SK-N-MC (cell line): ENCODE measurements at regions not wholly inside any gene's neighbourhood (a gene's known extent, or its start where the extent isn't known, plus 50 kb on each side); places are given as distances from the start of the nearest gene placed in this dataset.

Experiments
- DNase-seq: peaks from one replicate; pipeline ENCODE4 v3.0.0-alpha.2; 2011; ENCODE audit warnings: low read depth, low spot score
- H3K27ac ChIP-seq: fragments of 200-600 bp; sonication (generic); 2 replicates; pipeline ENCODE4 v1.5.1; 2016; ENCODE audit warnings: mixed run types
- H3K36me3 ChIP-seq: fragments of 200-600 bp; sonication (generic); 2 replicates; pipeline ENCODE4 v1.6.1; 2017; ENCODE audit warnings: antibody characterized with exemption, low read length, mixed read lengths; ENCODE audit not compliant: insufficient read depth
- H3K4me3 ChIP-seq: fragments of 200-600 bp; sonication (generic); 2 replicates; pipeline ENCODE4 v1.5.1; 2016
- H3K9ac ChIP-seq: fragments of 200-600 bp; sonication (generic); 2 replicates; pipeline ENCODE4 v1.8.0; 2017; ENCODE audit warnings: mixed run types, mixed read lengths; ENCODE audit not compliant: insufficient read length
- H3K9me3 ChIP-seq: fragments of 200-600 bp; sonication (generic); 2 replicates; pipeline ENCODE4 v1.6.1; 2017; ENCODE audit warnings: low read depth, mild to moderate bottlenecking, antibody characterized with exemption, low read length, moderate library complexity, mixed read lengths
- EZH2 ChIP-seq: fragments of 200-600 bp; sonication (generic); IDR thresholded peaks from one replicate; pipeline ENCODE4 v1.6.1; 2017; ENCODE audit warnings: antibody characterized with exemption
- FOXP2 ChIP-seq: optimal IDR thresholded peaks from 2 replicates; pipeline ENCODE3; 2011; ENCODE audit warnings: mild to moderate bottlenecking, moderate library complexity; ENCODE audit not compliant: insufficient read depth; ENCODE audit errors: extremely low read length, control extremely low read depth
- POLR2AphosphoS5 ChIP-seq: IDR thresholded peaks from 2 replicates; pipeline ENCODE4 v1.6.1; 2012; ENCODE audit warnings: mild to moderate bottlenecking, low read depth, low read length, borderline replicate concordance

- Histone ChIP-seq H3K9ac (no peak overlapping the region), H3K4me3 (no peak overlapping the region), H3K36me3 (no peaks in the 10 kb centered on the region), H3K9me3 (no peaks in the 10 kb centered on the region), H3K27ac (no peak overlapping the region)
- no peak for DNase-seq
- TF ChIP-seq EZH2 (no peak), FOXP2 (no peak), POLR2AphosphoS5 (no peak)
Observed at GRCh38 chr2:64762301-64762997, 108.7 kb upstream of the SERTAD2 start.

- Histone ChIP-seq H3K27ac (no peak overlapping the region), H3K36me3 (no peaks in the 10 kb centered on the region), H3K9me3 (no peaks in the 10 kb centered on the region), H3K9ac (no peak overlapping the region), H3K4me3 (no peak overlapping the region)
- DNase-seq: no peak
- no peak for TF ChIP-seq FOXP2
- TF ChIP-seq EZH2: no peak
- TF ChIP-seq POLR2AphosphoS5: no peak
Observed at GRCh38 chr2:64763126-64763525, 109.4 kb upstream of the SERTAD2 start.

GRCh38 chr2:64765160-64765805, 111.6 kb upstream of the SERTAD2 start:
- H3K9ac ChIP-seq: no peak overlapping the region
- no peak for DNase-seq
- H3K9me3 ChIP-seq: no peaks in the 10 kb centered on the region
- no peak overlapping the region for H3K27ac ChIP-seq
- TF ChIP-seq EZH2: no peak
- no peak for TF ChIP-seq FOXP2
- H3K4me3 ChIP-seq: no peak overlapping the region
- no peaks in the 10 kb centered on the region for H3K36me3 ChIP-seq

GRCh38 chr2:64766841-64767669, 113.3 kb upstream of the SERTAD2 start:
- DNase-seq: no peak
- TF ChIP-seq FOXP2: no peak
- no peak for TF ChIP-seq POLR2AphosphoS5
- TF ChIP-seq EZH2: no peak
- no peak overlapping the region for H3K27ac ChIP-seq
- H3K4me3 ChIP-seq: peak overlapping the region; percentile 91
- H3K9ac ChIP-seq: peak overlapping the region; percentile 78
- H3K36me3 ChIP-seq: no peaks in the 10 kb centered on the region
- H3K9me3 ChIP-seq: no peaks in the 10 kb centered on the region

GRCh38 chr2:64767670-64768468, 114.2 kb upstream of the SERTAD2 start:
- DNase-seq: no peak
- Histone ChIP-seq H3K9ac (peak overlapping the region; percentile 78), H3K4me3 (peak overlapping the region; percentile 91), H3K27ac (no peak overlapping the region), H3K9me3 (no peaks in the 10 kb centered on the region), H3K36me3 (no peaks in the 10 kb centered on the region)
- peak; percentile 68 for TF ChIP-seq POLR2AphosphoS5
- no peak for TF ChIP-seq FOXP2
- no peak for TF ChIP-seq EZH2

GRCh38 chr2:64768491-64769005, 114.8 kb upstream of the SERTAD2 start:
- TF ChIP-seq POLR2AphosphoS5 (no peak), FOXP2 (no peak), EZH2 (no peak)
- H3K4me3 ChIP-seq: peak overlapping the region; percentile 91
- H3K9ac ChIP-seq: peak overlapping the region; percentile 78
- H3K36me3 ChIP-seq: no peaks in the 10 kb centered on the region
- no peak for DNase-seq
- H3K9me3 ChIP-seq: no peaks in the 10 kb centered on the region
- no peak overlapping the region for H3K27ac ChIP-seq

- TF ChIP-seq POLR2AphosphoS5 (no peak), FOXP2 (no peak), EZH2 (no peak)
- H3K4me3 ChIP-seq: no peak overlapping the region
- H3K36me3 ChIP-seq: no peaks in the 10 kb centered on the region
- H3K9me3 ChIP-seq: no peaks in the 10 kb centered on the region
- no peak for DNase-seq
- no peak overlapping the region for H3K27ac ChIP-seq
- H3K9ac ChIP-seq: no peak overlapping the region
Observed at GRCh38 chr2:64769392-64770044, 115.8 kb upstream of the SERTAD2 start.
